GM19238 (cell line): ENCODE measurements at regions not wholly inside any gene's neighbourhood (a gene's known extent, or its start where the extent isn't known, plus 50 kb on each side); places are given as distances from the start of the nearest gene placed in this dataset.
"Not testable (repeated sequence)": the region's sequence is repeated elsewhere in the genome, so short reads cannot be mapped to it uniquely, and the experiment has no call there.

Experiments used
- DNase-seq: peaks from one replicate; pipeline ENCODE4 v3.0.0; 2011; ENCODE audit warnings: low spot score; ENCODE audit not compliant: insufficient read length

DNA sequence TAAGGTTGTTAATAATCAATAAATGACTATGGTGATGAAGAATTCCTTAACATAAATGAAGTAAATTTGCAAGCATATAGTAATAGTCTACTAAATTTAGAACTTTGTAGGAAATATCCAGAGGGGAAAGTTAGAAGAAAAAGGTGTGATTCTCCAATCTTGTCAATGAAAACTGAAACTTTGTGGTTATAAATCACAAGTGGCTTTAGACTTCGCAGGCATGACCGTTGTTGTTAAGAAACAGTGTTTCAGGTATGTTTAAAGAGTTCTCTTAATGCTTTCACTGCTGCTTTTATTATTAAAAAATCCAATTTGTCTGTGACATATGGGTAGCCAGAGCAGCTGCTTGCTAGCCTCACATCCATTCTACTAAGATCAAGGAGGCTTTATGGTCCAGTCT lies 475.6 kb upstream of the ADGRB3 start:
- no peak for DNase-seq

DNA sequence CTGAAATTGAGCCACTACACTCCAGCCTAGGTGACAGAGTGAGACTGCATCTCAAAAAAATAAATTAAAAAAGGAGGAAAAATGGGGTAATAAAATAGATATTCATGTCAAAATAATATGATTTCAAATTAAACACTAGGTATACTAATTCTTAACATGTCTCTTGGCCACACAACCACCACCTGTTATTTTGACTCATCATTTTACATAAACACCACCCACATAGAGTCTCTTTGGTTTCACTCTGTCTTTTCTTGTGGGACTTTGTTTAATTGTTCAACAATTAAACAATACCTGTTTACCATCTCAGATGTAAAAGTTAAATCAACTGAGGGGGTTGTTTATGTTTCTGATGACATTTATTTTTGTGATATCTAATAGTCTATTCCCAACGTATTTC lies 476.8 kb upstream of the ADGRB3 start:
- DNase-seq, result no peak

DNA sequence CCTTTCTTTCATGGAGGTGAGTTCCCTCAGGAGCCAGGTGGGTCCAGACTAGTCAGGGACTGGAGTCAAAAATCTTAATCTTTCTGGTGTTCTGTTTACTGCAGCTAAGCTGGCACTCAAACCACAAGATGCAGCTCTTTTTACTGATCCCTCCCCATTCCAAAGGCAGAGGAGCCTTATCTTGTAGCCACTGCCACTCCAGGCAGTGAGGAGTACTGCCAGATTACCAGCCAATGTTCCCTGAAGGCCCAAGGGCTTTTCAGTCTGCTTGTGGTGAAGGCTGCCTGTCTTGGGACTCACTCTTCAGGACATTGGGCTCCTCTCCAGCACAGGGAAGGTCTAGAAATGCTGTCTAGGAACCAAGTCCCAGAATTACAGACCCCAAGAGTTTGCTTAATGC lies 490.4 kb upstream of the ADGRB3 start:
- DNase-seq, result no peak

DNA sequence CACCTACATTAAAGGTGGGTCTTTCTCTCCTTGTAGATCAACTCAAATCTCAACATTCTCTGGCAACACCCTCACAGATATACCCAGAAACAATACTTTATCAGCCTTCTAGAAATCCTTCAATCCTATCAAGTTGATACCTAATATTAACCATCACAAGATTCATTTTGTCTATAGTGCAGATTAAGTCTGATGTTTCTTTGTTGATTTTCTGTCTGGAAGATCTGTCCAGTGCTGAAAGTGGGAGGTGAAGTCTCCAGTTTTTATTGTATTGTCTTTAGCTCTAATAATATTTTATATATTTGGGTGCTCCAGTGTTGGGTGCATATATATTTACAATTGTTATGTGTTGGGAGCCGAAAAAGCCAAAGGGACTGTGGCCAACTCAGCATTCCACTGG lies 493.9 kb upstream of the ADGRB3 start:
- no peak for DNase-seq

DNA sequence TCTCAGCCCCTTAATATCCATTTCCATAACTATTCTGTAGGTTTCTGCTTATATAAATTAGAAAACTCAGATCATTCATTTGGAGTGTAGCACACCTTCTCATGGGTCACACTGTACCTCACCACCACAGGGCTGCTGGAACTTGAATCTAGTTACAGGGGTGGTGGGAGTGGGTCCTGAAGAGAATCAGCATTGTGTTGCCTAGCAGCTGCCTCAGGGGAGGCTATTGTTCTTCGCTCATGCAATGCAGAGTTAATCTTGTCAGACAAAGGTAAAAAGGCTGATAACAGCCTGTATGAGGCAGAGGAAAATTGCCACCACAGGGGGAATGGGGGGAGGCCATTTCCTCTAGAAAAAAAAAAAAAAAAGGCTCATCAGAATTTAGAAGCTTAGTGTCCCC lies 496.0 kb upstream of the ADGRB3 start:
- DNase-seq, result no peak

DNA sequence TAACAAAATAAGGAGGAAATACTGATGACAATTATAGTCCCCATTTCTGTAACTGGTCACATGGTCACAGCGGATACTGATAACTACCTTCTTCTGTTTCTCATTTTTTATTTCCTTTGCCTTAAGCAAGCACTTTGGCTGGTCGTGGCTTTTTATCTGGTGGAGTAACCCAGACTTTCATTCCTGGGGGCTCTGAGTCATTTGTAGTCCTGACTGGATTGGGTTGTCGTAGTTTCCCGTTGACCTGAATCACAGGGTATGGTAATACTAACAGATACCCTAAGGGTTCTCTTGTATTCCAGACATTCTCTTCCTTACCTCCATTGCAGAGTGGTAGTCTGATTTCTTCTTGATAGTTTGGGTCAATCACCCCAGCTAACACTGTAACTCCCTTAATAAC lies 500.3 kb upstream of the ADGRB3 start:
- no peak for DNase-seq

DNA sequence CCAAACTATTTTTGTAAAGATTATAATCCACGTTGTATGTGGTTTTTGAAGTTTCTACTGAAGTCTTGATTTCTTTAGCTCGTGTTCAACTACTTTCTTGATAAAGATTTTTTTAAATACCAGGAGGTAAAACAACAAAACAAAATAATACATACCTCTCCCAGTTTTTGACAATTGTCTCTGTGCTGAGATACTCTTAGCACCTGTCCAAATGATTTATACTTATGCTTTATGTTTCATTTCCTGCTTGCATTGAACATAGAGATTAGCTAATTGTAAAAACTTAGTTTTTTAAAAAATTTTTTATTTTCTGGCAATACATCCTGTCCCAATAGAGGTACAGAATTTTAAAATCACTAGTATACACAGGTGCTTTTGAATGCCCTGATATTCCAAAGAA lies 506.9 kb upstream of the ADGRB3 start:
- DNase-seq, result no peak

DNA sequence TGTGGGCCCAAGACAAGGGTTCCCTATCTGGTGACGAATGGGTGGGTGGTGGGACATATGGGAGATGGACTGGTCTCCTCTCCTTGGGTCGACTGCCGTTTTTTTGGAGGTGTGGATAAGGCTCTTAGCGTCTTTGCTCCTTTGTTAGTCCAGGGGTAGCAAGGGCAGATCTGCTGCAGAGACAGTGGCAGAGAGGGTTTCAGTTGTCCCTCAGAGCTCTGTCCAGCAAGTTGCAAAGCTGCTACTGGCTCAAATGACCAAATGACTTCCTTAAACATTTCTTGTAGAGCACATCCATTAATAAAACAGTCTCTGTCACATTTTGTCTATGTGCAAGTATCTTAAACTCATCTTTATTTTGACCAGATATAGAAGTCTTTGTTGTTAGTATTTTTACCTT lies 508.0 kb upstream of the ADGRB3 start:
- no peak for DNase-seq

DNA sequence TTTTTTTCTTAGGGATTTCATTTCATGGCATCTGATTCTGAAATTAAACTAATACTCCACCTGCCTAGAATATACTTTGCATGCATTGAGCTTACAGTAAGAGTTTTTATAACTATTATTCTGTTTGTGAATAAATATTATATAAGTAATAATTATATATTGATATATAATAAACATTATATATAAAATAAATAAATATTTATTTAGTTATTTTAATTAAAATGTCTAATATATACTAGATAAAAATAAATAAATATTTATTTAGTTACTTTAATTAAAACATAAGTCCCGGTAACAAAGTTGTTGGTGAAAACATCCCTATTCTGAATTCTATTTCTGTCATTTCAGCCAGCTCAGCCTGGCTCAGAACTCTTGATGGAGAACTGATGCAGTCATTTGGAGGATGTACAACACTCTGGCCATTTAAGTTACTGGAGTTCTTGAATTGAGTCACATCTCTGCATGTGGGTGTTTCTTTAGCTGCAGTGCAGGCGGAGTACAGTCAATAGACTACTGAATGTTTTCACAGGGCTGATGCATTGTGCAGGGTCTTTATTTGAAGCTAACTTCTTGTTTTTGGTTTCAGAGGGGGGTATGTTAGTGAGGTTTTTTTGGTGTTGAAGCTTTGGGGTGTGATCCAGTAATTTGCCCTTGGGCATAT lies 508.9 kb upstream of the ADGRB3 start:
- no peak for DNase-seq

DNA sequence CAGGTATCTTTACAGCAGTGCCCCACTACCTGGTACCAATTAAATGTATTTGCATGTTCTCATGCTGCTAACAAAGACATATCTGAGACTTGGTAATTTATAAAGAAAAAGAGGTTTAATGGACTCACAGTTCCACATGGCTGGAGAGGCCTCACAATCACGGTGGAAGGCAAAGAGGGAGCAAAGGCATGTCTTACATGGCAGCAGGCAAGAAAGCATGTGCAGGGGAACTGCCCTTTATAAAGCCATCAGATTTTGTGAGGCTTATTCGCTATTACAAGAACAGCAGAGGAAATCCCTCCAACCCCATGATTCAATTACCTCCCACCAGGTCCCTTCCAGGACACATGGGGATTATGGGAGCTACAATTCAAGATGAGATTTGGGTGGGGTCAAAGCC lies 512.1 kb upstream of the ADGRB3 start:
- DNase-seq, result not testable (repeated sequence)

DNA sequence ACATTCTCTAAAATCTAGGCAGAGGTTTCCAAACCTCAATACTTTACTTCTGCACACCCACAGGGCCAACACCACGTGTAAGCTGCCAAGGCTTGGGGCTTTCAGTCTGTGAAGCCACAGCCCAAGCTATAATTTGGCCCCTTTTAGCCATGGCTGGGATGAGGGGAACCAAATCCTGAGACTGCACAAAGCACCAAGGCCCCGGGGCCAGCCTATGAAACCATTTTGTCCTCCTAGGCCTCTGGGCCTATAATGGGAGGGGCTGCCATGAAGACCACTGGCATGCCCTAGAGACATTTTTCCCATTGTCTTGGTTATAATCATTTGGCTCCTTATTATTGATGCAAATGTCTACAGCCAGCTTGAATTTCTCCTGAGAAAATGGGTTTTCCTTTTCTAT lies 513.0 kb upstream of the ADGRB3 start:
- DNase-seq, result no peak

DNA sequence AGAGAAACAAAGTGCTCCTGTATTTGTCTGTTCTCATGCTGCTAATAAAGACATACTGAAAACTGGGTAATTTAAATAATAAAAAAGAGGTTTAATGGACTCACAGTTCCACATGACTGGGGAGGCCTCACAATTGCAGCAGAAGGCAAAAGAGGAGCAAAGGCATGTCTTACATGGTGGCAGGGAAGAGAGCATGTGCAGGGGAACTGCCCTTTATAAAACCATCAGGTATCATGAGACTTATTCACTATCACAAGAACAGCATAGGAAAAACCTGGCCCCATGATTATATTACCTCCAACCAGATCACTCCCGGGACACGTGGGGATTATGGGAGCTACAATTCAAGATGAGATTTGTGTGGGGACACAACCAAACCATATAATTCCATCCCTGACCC lies 514.1 kb upstream of the ADGRB3 start:
- DNase-seq, result not testable (repeated sequence)

DNA sequence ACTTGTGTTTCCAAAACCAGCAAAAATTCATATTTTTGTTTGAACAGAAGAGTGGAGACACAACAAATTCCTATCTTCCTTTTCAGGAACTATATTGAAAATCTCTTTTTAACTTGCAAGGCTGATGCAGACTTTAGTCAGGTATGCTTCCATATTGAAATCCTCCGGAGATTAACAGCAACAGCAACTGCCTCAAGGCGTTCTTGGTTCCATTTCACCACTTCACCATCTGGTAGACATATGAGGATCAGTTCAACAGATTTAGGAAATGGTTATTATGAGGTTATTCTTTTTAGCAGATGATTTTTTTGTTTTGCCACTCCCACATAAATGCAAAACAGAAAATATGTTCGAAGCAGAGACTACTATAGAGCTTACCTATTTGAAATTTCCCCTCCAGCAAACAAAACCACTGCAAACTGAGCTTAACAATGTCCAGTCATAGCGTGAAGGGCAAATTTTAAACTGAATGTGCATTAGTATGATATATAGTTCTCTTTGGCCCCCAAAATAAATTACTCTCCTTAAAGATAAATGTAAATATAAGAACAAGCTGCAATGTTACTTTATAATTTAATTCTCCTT lies 520.5 kb upstream of the ADGRB3 start:
- no peak for DNase-seq

DNA sequence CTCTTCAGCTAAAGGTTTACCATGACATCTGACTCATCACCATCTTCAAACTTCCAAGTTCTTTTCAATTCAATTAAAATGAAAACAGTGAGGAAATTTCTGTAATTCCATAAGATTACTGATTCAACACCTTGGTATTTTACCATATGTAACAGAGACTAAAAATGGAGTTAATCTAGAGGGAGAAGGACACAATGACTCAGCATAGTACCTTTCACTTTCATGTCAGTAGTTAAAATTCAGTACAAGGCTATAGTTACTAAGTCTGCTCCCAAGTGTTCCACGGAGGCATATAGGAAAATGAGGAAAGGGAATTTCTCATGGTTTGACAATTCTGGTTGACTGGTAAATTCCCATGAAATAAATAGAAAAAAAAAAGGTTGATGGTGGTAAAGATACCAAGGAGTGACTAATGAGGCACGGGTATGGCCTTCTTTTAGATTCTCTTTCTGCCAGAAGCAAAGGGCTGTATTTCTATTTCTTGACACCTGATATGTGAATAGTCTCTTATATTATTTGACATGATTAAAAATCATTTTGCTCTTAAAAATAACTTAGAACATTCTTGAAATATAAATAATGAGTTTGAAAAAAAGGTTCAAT lies 526.7 kb upstream of the ADGRB3 start:
- no peak for DNase-seq

DNA sequence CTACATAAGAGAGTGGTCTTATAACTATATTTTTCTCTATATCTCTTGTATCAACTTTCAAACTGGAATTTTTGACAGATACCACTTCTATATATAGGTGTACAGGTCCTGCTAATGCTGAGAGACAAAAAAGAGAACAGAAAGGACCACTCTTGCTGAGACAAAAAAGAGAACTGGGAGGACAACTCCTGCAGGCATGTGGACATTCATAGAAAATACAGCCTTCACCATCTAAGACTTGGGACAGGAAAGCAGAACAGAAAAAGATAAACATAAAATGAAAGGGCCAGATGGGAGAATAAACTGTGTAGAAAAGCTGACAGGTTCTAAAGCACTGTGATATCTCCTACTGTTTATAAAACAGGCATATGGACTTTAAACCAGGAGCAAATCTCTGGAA lies 541.0 kb upstream of the ADGRB3 start:
- no peak for DNase-seq

DNA sequence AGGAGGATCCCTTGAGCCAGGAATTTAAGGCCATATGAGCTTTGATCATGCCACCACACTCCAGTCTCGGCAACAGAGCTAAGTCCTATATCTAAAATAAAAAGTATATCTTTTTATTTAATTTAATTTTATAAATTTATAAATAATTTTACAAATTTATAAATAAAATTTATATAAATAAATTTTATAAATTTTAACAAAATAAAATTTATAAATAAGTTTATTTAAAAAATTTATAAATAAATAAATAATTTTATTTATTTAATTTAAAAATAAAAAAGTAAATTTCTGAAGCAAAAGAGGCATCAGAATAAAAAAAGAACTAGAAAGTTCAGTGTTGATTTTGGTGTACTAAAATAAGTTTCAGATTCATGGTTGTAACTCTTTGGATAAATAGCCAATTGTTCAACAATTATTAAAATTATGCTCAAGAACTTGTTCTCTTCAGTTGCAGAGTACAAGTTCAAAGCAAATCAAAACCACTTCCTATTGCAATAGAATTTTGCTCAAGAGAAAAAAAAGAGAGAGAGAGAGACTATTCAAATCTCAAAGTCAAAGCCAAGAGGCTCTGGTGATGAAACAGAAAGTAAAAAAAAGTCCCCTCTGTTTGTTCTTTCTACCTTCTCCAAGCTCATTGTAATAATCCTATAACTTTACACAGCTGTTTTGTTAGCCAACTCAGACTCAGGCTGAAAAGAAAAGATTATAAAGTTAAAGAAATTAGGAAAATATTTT lies 547.5 kb upstream of the ADGRB3 start:
- DNase-seq, result no peak

DNA sequence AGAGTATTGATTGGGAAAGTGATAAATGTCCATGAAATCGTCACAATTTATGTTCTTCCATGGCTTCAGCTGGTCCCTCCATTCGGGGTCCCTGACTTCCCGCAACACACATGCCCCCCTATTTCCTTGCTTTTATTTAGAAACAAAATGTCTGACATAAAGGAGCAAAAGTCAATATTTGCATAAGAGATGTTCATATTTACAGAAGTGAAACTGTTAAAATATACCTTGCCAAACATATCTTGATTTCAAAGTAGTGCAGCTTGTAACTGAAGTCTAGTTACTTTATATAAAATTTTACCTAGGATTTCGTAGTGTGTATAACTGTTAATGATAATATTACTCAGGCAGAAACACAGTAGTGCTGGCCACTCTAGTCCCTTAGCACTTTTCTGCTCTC lies 548.9 kb upstream of the ADGRB3 start:
- no peak for DNase-seq

DNA sequence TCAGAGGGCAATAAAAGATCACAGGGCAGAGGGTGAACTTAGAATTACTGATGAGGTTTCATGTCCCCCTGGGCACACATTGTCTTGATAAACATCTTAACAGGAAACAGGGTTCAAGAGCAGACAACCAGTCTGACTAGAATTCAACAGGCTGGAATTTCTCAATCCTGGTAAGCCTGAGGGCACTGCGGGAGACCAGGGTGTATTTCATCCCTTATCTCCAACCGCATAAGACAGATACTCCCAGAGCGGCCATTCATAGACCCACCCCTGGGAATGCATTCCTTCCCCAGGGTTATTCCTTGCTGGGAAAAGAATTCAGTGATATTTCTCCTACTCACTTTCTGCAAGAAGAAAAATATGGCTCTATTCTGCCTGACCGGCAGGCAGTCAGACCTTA lies 549.5 kb upstream of the ADGRB3 start:
- not testable (repeated sequence) for DNase-seq

DNA sequence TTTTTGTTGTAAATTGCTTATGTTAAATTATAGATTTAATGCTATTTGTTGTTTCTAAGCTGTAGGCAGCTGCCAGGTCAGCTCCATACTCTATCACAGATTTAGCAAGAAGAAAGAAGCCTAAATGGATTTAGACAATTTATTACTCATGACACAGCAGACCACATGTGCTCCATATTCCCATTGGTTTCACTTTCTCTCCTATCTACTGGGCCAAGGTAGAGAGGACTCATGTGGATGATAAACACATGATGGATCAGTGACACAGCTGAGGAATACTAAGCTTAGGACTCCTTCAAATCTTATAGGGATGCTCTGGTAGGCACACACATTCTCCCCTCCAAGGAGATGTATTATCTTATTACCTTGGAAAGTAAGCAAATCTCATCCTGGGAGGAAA lies 553.0 kb upstream of the ADGRB3 start:
- no peak for DNase-seq

DNA sequence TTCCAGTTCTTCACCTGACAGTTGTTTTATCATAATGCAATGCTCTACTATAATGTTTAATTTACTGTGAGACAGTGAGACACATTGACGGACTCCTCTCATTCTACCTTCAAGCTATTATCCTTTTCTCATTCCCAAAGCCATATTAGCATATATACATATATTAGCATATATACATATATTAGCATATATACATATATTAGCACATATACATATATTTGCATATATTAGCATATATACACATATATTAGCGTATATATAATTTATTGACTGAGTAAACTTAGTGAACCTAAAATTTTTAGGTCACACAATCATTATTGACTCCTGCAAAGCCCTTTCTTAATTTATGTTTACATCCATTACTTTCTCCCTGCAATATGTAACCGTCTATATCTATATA lies 555.0 kb upstream of the ADGRB3 start:
- no peak for DNase-seq

DNA sequence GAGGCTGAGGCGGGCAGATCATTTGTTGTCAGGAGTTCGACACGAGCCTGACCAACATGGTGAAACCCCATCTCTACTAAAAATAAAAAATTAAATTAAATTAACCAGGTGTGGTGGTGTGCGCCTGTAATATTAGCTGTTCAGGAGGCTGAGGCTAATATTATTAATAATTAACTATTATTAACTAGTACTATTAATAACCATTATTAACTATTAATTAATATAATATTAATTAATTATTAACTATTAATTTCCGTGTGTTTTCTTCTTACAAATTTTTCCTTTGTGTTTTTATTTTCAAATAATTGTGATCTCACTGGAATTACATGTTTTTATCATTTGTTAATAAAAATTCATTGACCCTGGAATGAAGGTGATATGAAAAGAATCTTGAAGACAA lies 557.4 kb upstream of the ADGRB3 start:
- no peak for DNase-seq

DNA sequence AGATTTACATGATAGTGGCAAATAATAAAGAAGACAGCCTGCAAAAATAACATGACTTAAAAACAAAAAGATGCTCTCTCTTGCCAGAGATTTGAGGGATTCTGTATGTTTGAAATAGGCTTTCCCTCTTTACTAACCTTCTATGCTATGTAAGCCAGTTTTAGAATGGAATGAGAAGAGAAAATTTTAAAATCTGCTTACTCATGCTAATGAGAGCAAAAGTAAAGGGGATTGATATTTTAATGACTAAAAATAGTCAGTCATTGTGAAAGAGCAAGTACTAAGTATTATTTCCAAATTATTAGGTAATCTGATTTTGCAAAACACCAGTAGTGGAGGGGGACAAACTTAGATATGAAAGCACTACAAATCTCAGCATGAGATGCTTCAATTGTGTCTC lies 563.3 kb upstream of the ADGRB3 start:
- DNase-seq, result no peak
